OCI-LY3 (cell line): ENCODE measurements at regions not wholly inside any gene's neighbourhood (a gene's known extent, or its start where the extent isn't known, plus 50 kb on each side); places are given as distances from the start of the nearest gene placed in this dataset.

ENCODE experiments used
- H2AFZ ChIP-seq: fragments of 200-600, 300-600 bp; shearing (Covaris generic); 2 replicates; pipeline ENCODE4 v1.6.0; 2014; ENCODE audit warnings: antibody characterized with exemption, low read depth, low read length
- H3K27ac ChIP-seq: fragments of 200-600, 300-600 bp; sonication (generic); 2 replicates; pipeline ENCODE4 v1.5.1; 2014; ENCODE audit warnings: mild to moderate bottlenecking, low read length, moderate library complexity, mixed read lengths
- H3K27me3 ChIP-seq: fragments of 200-600, 300-600 bp; sonication (generic); 2 replicates; pipeline ENCODE4 v1.6.1; 2014; ENCODE audit warnings: low read depth, low read length, mixed read lengths
- H3K36me3 ChIP-seq: fragments of 200-600, 300-600 bp; sonication (generic); replicated peaks from 2 replicates; pipeline ENCODE3; 2014; ENCODE audit warnings: low read depth, low read length, mixed read lengths
- H3K4me1 ChIP-seq: fragments of 300-600, 200-600 bp; sonication (generic); 2 replicates; pipeline ENCODE4 v1.6.1; 2014; ENCODE audit warnings: low read length, mixed read lengths
- H3K4me2 ChIP-seq: fragments of 200-600, 300-600 bp; sonication (generic); 2 replicates; pipeline ENCODE4 v1.6.1; 2014; ENCODE audit warnings: low read length, mixed read lengths
- H3K4me3 ChIP-seq: fragments of 300-600, 200-600 bp; sonication (generic); 2 replicates; pipeline ENCODE4 v1.5.1; 2014; ENCODE audit warnings: antibody characterized with exemption, mild to moderate bottlenecking, low read length, moderate library complexity
- H3K79me2 ChIP-seq: fragments of 300-600, 200-600 bp; shearing (Covaris generic); 2 replicates; pipeline ENCODE4 v1.6.1; 2014; ENCODE audit warnings: mild to moderate bottlenecking, low read length, mixed read lengths
- H3K9ac ChIP-seq: fragments of 300-600, 200-600 bp; shearing (Covaris generic); 2 replicates; pipeline ENCODE4 v1.6.0; 2014; ENCODE audit warnings: mild to moderate bottlenecking, low read length, moderate library complexity
- H3K9me3 ChIP-seq: fragments of 200-600, 300-600 bp; shearing (Covaris generic); 2 replicates; pipeline ENCODE4 v1.6.1; 2014; ENCODE audit warnings: low read length, mixed read lengths; ENCODE audit not compliant: insufficient read depth
- H4K20me1 ChIP-seq: fragments of 200-600, 300-600 bp; sonication (generic); 2 replicates; pipeline ENCODE4 v1.6.1; 2016; ENCODE audit warnings: low read length, mixed read lengths; ENCODE audit not compliant: insufficient read depth
- CTCF ChIP-seq: fragments of 200-600, 300-600 bp; sonication (generic); IDR thresholded peaks from 2 replicates; pipeline ENCODE4 v1.5.1; 2014; ENCODE audit warnings: antibody characterized with exemption, low read length, low read depth
- EZH2phosphoT487 ChIP-seq: fragments of 200-600 bp; shearing (Covaris generic); IDR thresholded peaks from 2 replicates; pipeline ENCODE4 v1.6.1; 2018; ENCODE audit warnings: antibody characterized with exemption, mixed run types, low read depth

DNA sequence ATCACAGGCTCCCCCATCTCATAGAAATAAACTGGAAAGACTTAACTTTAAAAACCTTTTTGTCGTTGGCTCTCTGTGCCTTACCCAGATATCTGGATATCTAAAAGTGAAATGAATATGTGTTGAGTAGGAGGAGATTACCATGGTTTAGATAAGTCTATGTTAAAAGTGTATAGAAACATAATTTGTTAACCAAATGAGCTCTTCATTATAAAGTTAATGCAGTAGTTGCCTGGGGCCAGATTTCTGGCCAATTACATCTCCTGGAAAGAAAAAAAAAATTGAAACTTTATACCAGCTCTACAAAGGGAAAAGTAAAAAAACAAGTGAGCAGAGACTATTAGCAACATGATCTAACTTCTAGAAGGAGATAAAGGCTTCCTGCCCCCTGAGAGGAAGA lies 259.6 kb upstream of the UBE2E3 start:
- H3K27me3 ChIP-seq, result no peaks in the 10 kb centered on the region
- H3K27ac ChIP-seq, result no peak overlapping the region
- no peak overlapping the region for H3K9ac ChIP-seq
- H3K4me3 ChIP-seq, result no peak overlapping the region
- peaks cover 4% of the 10 kb centered on the region for H3K36me3 ChIP-seq
- no peak for TF ChIP-seq CTCF
- peaks cover 3% of the 10 kb centered on the region; the same call in 1 of the 2 replicates for H3K4me1 ChIP-seq
- H4K20me1 ChIP-seq, result no peaks in the 10 kb centered on the region
- no peaks in the 10 kb centered on the region for H3K9me3 ChIP-seq
- H3K79me2 ChIP-seq, result no peaks in the 10 kb centered on the region
- H3K4me2 ChIP-seq, result no peak overlapping the region
- H2AFZ ChIP-seq, result no peak overlapping the region

DNA sequence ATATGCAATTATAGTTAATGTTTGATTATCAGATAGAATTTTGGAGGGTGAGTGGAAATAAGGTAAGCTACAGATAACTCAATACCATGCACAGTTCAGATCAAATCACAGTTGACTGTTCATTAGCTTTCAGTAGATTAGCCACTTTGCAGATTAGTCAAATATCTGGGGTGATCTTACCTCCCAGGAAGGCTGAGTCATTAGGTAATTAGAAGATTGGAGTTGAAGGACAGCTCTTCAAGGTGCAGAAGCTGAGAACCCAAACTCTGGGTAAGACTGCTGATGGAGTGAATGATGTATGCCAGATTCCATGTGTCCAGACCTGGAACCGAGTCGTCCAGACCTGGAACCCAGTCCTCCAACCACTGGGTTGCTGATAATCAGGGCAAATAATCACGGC lies 262.8 kb upstream of the UBE2E3 start:
- H3K9me3 ChIP-seq, result no peaks in the 10 kb centered on the region
- H4K20me1 ChIP-seq, result no peaks in the 10 kb centered on the region
- H3K36me3 ChIP-seq, result peaks cover 4% of the 10 kb centered on the region
- no peaks in the 10 kb centered on the region for H3K79me2 ChIP-seq
- H3K4me1 ChIP-seq, result peaks cover 3% of the 10 kb centered on the region; the same call in 1 of the 2 replicates
- no peak overlapping the region for H2AFZ ChIP-seq
- no peak overlapping the region for H3K27ac ChIP-seq
- H3K4me3 ChIP-seq, result no peak overlapping the region
- no peak overlapping the region for H3K9ac ChIP-seq
- TF ChIP-seq CTCF (no peak), EZH2phosphoT487 (no peak)
- H3K27me3 ChIP-seq, result no peaks in the 10 kb centered on the region
- no peak overlapping the region for H3K4me2 ChIP-seq

- Histone ChIP-seq H3K79me2 (no peaks in the 10 kb centered on the region), H3K27ac (no peak overlapping the region), H3K36me3 (peaks cover 4% of the 10 kb centered on the region), H3K4me2 (no peak overlapping the region), H4K20me1 (no peaks in the 10 kb centered on the region), H3K27me3 (no peaks in the 10 kb centered on the region), H3K9ac (no peak overlapping the region), H2AFZ (no peak overlapping the region), H3K4me1 (peaks cover 3% of the 10 kb centered on the region; the same call in 1 of the 2 replicates), H3K4me3 (no peak overlapping the region), H3K9me3 (no peaks in the 10 kb centered on the region)
- no peak for TF ChIP-seq EZH2phosphoT487
- no peak for TF ChIP-seq CTCF
Measured at GRCh38 chr2:180716186-180717180, 263.9 kb upstream of the UBE2E3 start.

DNA sequence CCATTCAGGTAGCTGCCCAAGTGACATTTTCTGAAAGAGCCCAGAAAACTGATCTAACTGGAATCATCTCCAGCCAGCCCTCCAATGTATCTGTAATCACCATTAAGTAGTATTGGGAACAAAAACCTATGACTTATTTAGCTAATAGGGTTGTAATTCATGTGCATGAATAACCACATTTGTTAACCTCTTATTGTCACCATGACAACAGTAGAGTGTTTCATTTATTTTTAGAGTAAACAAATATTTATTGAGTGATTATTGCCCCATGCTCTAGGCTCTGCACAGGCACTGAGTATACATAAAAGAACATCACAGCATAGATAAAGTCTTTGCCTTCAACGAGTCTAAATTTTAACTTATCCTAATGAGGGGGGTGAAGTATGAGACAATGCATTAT lies 265.4 kb upstream of the UBE2E3 start:
- no peak overlapping the region for H3K4me2 ChIP-seq
- H3K4me3 ChIP-seq, result no peak overlapping the region
- no peak overlapping the region for H3K9ac ChIP-seq
- H3K9me3 ChIP-seq, result no peaks in the 10 kb centered on the region
- no peaks in the 10 kb centered on the region for H3K27me3 ChIP-seq
- H3K79me2 ChIP-seq, result no peaks in the 10 kb centered on the region
- H3K36me3 ChIP-seq, result peaks cover 4% of the 10 kb centered on the region
- TF ChIP-seq EZH2phosphoT487 (no peak), CTCF (no peak)
- H3K4me1 ChIP-seq, result peaks cover 3% of the 10 kb centered on the region; the same call in 1 of the 2 replicates
- H3K27ac ChIP-seq, result no peak overlapping the region
- no peak overlapping the region for H2AFZ ChIP-seq
- no peaks in the 10 kb centered on the region for H4K20me1 ChIP-seq
